ENCODE measurements at regions not wholly inside any gene's neighbourhood (a gene's known extent, or its start where the extent isn't known, plus 50 kb on each side); places are given as distances from the start of the nearest gene placed in this dataset.

- no peak overlapping the region for H3K4me3 ChIP-seq
- H3K27me3 ChIP-seq: no peaks in the 10 kb centered on the region
- H3K27ac ChIP-seq: no peak overlapping the region
- H3K4me2 ChIP-seq: no peak overlapping the region
- H4K20me1 ChIP-seq (ENCODE audit: insufficient read depth, poor library complexity, severe bottlenecking): no peaks in the 10 kb centered on the region
- H2AFZ ChIP-seq: no peak overlapping the region
- no peaks in the 10 kb centered on the region for H3K4me1 ChIP-seq (ENCODE audit: insufficient read depth)
- no peaks in the 10 kb centered on the region for H3K79me2 ChIP-seq
- WGBS (ENCODE audit: low lambda C conversion rate, missing lambda C conversion rate): 81% methylated on average over 1 of the region's 1 CpG
- no peaks in the 10 kb centered on the region for H3K36me3 ChIP-seq (replicated peaks; ENCODE audit: insufficient read depth, low read depth)
- no peak for TF ChIP-seq EZH2phosphoT487 (IDR thresholded peaks at IDR 0.05; ENCODE audit: low read depth, severe bottlenecking, unreplicated experiment)
- no peaks in the 10 kb centered on the region for H3K9me3 ChIP-seq (ENCODE audit: low read depth)
- no peak for DNase-seq (ENCODE audit: low spot score)
- no peaks in the 10 kb centered on the region for H3K9me2 ChIP-seq (replicated peaks; ENCODE audit: insufficient read depth)
Measured at GRCh38 chr14:25945746-25946145, 652.1 kb downstream of the NOVA1 start.

GRCh38 chr14:25944020-25944419 is 653.8 kb downstream of the NOVA1 start:
- no peaks in the 10 kb centered on the region for H3K9me2 ChIP-seq (replicated peaks; ENCODE audit: insufficient read depth)
- H3K36me3 ChIP-seq (replicated peaks; ENCODE audit: insufficient read depth, low read depth): no peaks in the 10 kb centered on the region
- no peak for TF ChIP-seq EZH2 (IDR thresholded peaks at IDR 0.05; ENCODE audit: borderline replicate concordance)
- TF ChIP-seq EZH2phosphoT487 (IDR thresholded peaks at IDR 0.05; ENCODE audit: low read depth, severe bottlenecking, unreplicated experiment): no peak
- TF ChIP-seq CTCF (IDR thresholded peaks at IDR 0.05; ENCODE audit: poor library complexity): no peak
- H3K79me2 ChIP-seq: no peaks in the 10 kb centered on the region
- H2AFZ ChIP-seq: no peak overlapping the region
- WGBS (ENCODE audit: low lambda C conversion rate, missing lambda C conversion rate): 87% methylated on average over 4 of the region's 4 CpGs
- H3K27ac ChIP-seq: no peak overlapping the region
- H3K4me1 ChIP-seq (ENCODE audit: insufficient read depth): no peaks in the 10 kb centered on the region
- no peak overlapping the region for H3K4me3 ChIP-seq
- H3K4me2 ChIP-seq: no peak overlapping the region
- no peaks in the 10 kb centered on the region for H3K27me3 ChIP-seq
- no peak for DNase-seq (ENCODE audit: low spot score)
- no peaks in the 10 kb centered on the region for H3K9me3 ChIP-seq (ENCODE audit: low read depth)
- H4K20me1 ChIP-seq (ENCODE audit: insufficient read depth, poor library complexity, severe bottlenecking): no peaks in the 10 kb centered on the region

DNA sequence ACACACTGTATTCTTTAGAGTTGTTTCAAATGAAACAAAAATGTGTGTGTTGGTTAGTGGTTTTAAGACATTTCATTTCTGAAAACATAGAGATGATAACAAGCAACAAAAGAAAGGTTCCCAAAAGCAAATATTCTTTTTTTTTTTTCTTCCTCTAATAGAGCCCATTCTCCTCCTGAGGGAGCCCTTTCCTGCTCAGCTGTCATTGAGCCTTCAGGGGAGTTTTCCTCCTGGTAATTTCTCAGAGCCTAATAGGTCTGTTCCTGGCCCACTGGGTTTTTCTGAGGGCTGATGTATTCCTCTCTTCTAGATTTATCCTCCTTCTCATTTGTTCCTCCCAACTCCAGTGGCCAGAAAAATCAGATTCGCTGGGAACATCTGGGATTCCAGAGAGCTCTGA is 654.5 kb downstream of the NOVA1 start:
- Histone ChIP-seq H3K9me3 (ENCODE audit: low read depth) (no peaks in the 10 kb centered on the region), H3K4me2 (no peak overlapping the region), H3K36me3 (replicated peaks; ENCODE audit: insufficient read depth, low read depth) (no peaks in the 10 kb centered on the region), H3K27ac (no peak overlapping the region), H3K27me3 (no peaks in the 10 kb centered on the region), H4K20me1 (ENCODE audit: insufficient read depth, poor library complexity, severe bottlenecking) (no peaks in the 10 kb centered on the region), H3K4me1 (ENCODE audit: insufficient read depth) (no peaks in the 10 kb centered on the region), H3K4me3 (no peak overlapping the region), H3K79me2 (no peaks in the 10 kb centered on the region), H3K9me2 (replicated peaks; ENCODE audit: insufficient read depth) (no peaks in the 10 kb centered on the region), H2AFZ (no peak overlapping the region)
- WGBS (ENCODE audit: low lambda C conversion rate, missing lambda C conversion rate): 100% methylated on average over 1 of the region's 1 CpG
- TF ChIP-seq EZH2phosphoT487 (IDR thresholded peaks at IDR 0.05; ENCODE audit: low read depth, severe bottlenecking, unreplicated experiment): no peak
- no peak for TF ChIP-seq EZH2 (IDR thresholded peaks at IDR 0.05; ENCODE audit: borderline replicate concordance)
- TF ChIP-seq CTCF (IDR thresholded peaks at IDR 0.05; ENCODE audit: poor library complexity): no peak
- DNase-seq (ENCODE audit: low spot score): no peak

DNA sequence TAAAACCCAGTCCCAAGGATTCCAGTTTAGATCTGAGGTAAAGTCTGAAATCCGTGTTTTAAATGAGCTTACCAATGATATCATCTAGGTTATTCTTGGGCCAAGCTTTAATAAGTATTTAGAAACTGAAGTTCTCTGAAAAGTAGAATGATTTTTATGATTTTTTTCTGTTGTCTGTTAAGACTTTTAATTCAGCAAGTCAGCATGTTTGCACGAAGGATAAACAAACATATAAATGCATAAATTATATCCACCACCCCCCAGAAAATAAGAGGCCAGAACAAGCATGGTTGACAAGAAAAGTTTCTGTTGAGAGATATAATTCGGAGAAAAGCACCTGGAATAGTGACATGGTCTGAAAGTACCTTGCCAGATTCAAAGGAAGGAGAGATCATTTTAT is 655.7 kb downstream of the NOVA1 start:
- WGBS (ENCODE audit: low lambda C conversion rate, missing lambda C conversion rate): 81% methylated on average over 3 of the region's 3 CpGs
- DNase-seq (ENCODE audit: low spot score): no peak
- no peaks in the 10 kb centered on the region for H3K9me3 ChIP-seq (ENCODE audit: low read depth)
- H3K79me2 ChIP-seq: no peaks in the 10 kb centered on the region
- H3K9me2 ChIP-seq (replicated peaks; ENCODE audit: insufficient read depth): no peaks in the 10 kb centered on the region
- no peaks in the 10 kb centered on the region for H4K20me1 ChIP-seq (ENCODE audit: insufficient read depth, poor library complexity, severe bottlenecking)
- no peak overlapping the region for H3K27ac ChIP-seq
- H3K36me3 ChIP-seq (replicated peaks; ENCODE audit: insufficient read depth, low read depth): no peaks in the 10 kb centered on the region
- H3K4me3 ChIP-seq: no peak overlapping the region
- TF ChIP-seq EZH2 (IDR thresholded peaks at IDR 0.05; ENCODE audit: borderline replicate concordance) (no peak), CTCF (IDR thresholded peaks at IDR 0.05; ENCODE audit: poor library complexity) (no peak), EZH2phosphoT487 (IDR thresholded peaks at IDR 0.05; ENCODE audit: low read depth, severe bottlenecking, unreplicated experiment) (no peak)
- H3K4me1 ChIP-seq (ENCODE audit: insufficient read depth): no peaks in the 10 kb centered on the region
- no peak overlapping the region for H3K4me2 ChIP-seq
- no peaks in the 10 kb centered on the region for H3K27me3 ChIP-seq
- H2AFZ ChIP-seq: no peak overlapping the region

Data from hepatocyte (in vitro differentiated cells).